Cardiac septum (tissue), 1 donor: ENCODE measurements at regions not wholly inside any gene's neighbourhood (a gene's known extent, or its start where the extent isn't known, plus 50 kb on each side); places are given as distances from the start of the nearest gene placed in this dataset.

Experiments
- DNase-seq: peaks from one replicate; pipeline ENCODE4 v3.0.0-alpha.2; 2020; ENCODE audit warnings: low spot score
- intact Hi-C: fragments of 100-400 bp; cut with DNase I; formaldehyde crosslinking; loops from one replicate; pipeline ENCODE4 v1.14.0; 2022
- donor health status: DM: no; HTN: no; CAD: no.

DNA sequence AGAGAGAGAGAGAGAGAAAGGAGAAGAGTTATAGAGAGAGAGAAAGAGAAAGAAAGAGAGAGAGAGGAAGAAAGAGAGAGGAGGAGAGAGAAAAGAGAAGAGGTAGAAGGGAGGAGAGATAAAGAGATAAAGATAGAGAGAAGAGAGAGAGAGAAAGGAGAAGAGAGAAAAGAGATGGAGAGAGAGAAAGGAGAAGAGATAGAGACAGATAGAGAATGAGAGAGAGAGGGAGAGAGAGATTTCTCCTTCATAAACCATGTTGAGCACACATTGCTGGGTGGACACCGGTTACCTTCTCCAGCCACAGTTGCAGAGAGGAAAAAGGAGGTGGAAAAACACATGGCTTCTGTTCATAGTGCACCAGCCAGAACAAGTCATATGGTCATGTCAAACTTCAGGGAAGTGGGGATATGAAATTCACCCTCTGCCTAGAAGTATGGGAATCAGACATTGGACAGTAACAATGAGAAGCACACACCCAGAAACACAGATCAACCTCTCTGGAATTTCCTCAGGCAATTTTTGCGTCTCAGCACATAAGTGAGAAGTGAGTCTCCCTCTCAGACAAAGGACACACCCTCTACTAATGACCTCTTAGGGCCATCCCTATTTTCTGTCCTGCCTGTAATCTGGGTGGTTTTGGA, 172.5 kb upstream of the SVIL start:
- intact Hi-C loops, result no loop called here
- DNase-seq, result no peak

DNA sequence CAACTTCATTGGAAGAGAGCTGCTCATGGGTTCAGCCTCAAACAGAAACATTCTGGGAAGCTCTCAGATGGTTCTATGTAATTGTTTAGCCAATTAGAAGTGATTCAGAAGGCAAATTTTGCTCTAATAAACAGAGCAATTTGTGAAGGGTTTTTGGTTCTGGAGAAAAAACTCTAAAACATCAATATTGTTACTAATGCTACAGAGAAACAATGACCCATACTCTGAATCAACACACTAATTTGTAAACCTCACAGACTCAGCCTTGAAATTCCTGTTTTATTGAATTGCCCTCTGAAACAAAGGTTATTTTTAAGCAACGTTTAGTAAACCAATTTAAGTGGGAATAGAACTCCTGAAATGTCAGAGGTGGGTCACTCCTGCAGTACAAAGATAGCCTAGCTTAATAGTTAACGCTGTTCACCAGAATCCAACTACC, 171.6 kb upstream of the SVIL start:
- intact Hi-C loops, result no loop called here
- no peak for DNase-seq

DNA sequence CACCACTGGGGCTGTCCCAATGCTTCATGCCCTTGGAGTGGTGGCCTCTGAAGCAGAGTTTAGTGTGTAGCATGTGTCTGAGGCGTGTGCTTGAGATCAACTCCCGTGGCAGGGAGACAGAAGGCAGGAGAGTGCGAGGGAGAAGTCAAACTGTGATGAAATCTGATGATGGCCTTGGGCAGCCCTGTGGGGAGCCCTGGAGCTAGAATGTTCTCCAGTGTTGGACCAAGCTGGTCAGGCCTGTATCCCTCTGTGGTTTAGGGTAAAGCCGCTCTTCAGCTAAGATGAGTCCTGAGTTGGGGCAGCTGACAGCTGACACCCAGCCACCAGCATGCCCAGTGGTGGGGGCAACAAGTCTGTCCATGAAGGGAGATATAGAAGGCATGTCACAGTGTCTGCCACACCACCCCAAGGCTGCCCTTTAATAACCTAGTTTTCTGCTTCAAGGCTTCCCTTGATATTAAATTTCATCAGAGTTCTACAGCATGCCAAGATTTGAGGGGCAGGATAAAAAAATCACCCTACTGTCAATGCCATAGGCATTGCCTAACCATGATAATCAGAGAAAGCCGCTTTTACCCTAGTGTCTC, 170.5 kb upstream of the SVIL start:
- intact Hi-C loops, result no loop called here
- DNase-seq, result no peak

DNA sequence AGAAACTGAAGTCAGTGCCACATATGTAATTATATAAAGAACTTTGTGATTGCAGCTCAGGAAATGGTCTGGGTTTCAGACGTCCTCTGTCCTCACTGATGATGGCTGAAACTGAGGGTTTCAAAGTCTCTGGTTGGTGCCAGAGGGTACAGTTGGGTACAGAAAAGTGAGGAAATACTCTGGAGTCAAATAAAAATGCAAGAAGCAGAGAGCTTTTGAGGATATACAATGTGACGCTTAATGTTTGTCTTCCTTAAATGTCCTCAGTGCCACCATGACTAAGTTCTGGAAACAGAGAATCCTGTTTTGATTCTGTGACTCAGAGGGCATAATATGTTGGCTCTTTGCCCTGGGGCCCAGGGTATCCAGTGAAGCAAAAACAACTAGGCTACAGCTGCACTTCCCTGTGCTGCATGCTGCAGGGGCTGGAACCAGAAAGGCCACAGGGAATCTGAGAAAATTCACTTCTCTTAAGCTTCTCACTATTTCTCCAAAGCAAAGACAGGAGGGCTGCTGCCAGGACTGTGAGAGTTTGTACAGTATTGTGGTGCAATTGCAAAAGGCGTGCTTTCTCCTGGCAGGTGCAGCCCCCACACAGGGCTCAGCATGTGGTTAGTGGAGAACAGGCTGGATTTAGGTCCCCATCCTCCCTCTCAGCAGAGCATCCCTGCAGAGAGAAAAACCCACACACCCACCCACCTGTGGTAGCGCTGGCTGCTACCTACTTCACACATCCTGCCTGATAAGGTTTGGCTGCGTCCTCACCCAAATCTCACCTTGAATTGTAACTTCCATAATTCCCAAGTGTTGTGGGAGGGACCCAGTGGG, 169.5 kb upstream of the SVIL start:
- no peak for DNase-seq

DNA sequence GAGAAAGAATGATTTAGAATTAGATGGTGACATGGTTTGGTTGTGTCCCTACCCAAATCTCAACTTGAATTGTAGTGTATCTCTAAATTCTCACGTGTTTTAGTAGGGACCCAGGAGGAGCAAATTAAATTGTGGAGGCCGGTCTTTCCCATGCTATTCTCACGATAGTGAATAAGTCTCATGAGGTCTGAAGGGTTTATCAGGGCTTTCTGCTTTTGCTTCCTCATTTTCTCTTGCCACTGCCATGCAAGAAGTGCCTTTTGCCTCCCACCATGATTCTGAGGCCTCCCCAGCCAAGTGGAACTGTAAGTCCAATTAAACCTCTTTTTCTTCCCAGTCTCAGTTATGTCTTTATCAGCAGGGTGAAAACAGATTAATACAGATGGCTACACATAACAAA, 167.4 kb upstream of the SVIL start:
- DNase-seq, result no peak
- intact Hi-C loops, result no loop called here

More for the DNA sequence above, 169.5 kb upstream of the SVIL start:
- intact Hi-C loops, result no loop called here

DNA sequence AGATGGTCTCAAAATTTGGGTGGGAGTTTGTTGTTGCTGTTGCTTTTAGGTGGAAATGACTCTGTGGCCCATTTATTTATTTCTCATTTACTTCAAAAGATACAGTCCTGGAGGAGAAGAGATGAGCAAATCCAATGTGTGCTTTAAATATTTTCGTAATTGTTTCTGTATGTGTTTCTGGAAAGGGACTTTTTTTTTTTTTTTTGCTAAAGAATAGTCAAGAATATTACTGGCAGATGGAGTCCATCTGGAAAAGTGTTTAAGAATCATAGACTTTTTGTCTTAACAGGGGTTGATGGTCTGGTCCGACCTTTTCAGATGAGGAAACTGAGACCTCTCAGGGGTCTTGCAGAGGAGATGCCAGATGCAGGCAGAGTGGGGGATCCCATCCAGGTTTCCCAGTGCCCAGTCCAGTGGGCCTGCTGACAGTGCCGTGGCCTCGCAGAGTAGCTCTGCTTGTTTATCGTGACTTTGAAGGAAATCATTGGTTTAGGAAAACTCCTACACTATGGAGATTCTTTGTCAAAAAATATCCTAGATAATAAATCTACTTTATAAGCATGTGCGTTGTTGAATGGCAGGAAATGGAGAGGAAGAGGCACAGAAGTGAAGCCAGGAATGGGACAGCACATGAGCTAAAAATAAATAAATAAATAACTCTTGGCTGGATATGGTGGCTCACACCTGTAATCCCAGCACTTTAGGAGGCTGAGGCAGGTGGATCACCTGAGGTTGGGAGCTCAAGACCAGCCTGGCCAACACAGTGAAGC, 164.3 kb upstream of the SVIL start:
- DNase-seq, result no peak
- intact Hi-C loops, result no loop called here

DNA sequence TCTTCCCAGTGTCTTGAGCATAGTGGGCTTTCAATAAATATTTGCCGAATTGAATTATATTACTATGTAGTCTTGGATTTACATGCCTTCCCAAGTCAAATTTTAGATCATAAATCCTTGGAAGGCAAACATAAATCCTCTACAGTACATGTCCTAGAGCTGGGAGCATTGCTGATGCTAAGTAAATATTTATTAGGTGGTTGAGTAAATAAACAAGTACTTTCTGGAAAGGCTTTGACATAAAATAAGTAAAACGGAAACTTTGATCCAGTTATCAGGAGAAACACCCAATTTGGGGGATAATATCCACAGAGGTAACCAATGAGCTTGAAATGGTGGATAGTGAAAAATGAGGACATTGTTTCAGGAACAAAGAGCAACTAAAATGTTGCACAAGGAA, 162.8 kb upstream of the SVIL start:
- no peak for DNase-seq
- intact Hi-C loops, result no loop called here

DNA sequence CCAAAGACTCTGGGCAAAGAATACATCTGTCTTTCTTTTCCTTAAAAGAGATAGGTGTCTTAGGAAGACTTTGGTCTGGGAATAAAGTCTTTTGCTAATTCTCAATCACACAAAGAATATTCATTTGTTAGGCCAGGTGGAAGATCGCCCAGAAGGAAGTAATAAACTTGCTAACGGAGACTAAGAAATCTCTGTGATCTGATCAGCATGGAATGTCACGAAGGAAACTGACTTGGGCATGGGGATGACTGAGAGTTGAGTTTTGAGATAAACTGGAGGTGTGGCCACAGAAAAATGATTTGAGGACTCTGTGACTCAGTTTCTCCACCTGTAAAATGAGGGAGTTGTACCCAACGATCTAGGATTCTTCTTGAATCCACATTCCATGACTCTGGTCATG, 161.1 kb upstream of the SVIL start:
- intact Hi-C loops, result no loop called here
- DNase-seq, result no peak

DNA sequence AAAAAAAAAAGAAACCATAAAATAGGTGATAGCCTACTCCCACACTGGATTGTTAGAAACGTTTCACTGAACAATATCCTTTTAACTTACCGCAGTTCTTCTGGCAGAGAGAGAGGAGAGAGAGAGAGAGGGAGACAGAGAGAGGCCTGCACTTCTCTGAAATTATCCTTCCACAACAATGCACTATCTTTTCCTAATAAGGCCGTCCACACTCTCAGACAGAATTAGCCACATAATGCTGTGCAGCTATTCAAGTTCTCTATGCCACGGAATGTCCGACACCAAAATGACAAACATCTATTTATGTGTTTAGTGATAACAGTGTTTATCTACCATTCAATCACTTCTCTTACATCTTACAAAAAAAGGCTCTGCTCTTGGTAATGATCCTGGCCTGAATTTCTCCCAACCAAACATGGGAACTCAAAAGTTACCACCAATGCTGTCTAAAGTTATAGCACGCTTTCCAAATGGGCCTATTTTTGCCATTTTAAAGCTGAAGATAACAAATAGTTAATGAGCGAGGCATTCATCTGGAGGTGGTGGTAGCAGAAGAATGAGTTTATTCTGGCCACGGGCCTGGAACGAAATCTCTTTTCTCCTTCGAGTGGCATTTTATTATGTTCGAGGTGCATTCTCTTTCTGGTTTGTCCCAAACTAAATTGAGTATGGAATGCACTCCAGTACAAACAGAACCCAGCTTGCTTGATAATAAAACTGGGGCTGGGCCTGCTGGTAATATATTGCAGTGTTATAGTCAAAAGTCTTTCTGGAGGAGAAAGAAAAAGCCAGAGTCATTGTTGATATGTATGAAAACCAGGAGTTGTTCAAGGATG, 160.2 kb upstream of the SVIL start:
- intact Hi-C loops, result no loop called here
- no peak for DNase-seq

DNA sequence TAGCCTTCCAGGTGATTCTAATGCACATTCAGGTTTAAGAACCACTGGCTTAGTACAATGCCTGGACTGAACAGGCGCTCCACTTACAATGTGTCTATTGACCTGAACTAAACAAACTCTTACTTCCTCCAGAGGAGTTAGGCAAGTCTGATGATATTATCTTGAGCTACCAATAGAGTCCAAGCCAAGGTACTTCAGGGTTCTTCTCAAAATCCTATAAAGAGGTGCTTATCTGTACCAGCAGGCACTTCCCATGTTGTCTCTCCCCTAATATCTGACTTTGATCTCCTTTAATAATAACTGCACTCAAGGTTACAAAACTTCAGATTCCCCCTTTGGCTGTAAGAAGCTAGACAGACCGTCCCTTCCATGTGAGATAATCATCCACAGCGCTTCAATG, 157.0 kb upstream of the SVIL start:
- intact Hi-C loops, result no loop called here
- no peak for DNase-seq

DNA sequence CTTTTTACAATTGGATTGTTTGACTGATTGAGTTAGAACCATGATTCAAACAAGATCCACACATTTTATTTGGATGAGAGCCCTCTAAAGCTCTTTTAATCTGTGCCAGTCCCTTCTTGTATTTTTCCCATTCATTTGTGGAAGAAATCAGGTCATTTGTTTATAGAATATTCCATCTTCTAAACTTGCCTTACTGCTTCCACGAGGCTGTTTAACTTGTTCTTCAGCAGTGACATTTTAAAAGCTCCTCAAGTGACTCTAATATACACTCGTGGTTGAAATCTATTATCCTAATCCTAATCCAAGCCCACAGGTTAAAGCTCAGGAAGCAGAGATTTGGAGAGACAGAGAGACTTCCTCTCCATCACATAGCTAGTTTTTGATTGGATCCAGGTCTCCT, 155.4 kb upstream of the SVIL start:
- no peak for DNase-seq
- intact Hi-C loops, result no loop called here

DNA sequence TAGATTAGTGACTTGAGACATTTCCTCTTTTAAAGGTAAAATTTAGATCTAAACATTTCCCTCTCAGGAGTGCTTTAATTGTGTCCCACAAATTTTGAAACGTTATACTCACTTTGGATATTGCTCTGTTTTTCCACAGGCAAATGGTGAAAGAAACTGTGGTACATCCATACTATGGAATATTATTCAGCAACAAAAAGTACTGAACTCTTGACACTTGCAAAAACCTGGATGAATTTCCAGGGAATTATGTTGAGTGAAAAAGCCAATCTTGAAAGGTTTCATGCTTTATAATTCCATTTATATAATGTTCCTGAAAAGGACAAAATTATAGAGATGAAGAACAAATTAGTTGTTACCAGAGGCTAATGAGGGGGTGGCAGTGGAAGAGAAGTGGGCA, 153.3 kb upstream of the SVIL start:
- intact Hi-C loops, result no loop called here
- no peak for DNase-seq

DNA sequence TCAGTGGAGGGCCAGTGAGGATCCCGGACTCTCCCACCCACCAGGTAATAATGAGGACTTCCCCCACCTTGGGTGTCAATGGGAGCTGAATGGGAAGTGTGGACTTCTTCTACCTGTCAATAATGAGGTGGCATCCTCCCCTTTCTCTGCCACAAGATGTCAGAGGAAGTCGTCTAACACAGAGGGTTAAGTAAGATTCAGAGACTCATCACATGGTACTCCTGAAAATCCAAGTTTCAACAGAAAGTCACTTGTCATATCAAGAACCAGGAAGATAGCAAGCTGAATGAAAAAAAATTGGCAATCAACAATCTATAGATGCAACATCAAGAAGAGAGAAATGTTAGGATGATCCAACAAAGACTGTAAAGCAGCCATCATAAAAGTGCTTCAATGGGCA, 150.9 kb upstream of the SVIL start:
- intact Hi-C loops, result no loop called here

DNA sequence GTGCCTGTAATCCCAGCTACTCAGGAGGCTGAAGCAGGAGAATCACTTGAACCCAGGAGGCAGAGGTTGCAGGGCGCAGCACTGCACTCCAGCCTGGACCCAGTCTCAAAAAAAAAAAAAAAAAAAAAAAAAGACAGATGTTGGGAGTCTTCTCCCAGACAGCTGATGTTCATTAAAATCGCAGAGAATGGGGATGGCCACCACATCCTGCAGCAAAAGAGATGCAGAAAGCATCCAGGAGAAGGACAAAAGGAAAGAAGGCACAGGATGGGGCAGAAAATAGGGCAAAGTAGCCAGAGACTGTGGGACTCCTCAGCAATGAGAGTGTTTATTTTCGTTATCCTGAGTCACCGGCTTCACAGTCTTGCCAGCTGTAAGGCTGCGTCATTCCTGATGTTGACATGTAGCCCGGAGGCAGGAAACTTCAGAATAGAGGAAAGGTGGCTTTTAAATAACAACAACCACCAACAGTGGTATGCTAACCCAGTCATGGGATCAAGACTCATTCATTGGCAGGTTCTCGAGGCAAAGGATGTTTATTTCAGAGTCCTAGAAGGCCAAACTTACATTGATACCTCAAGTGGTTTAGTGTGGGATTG, 149.5 kb upstream of the SVIL start:
- intact Hi-C loops, result loop anchor here (5.0 kb wide), 2 partner anchors 47 to 58 kb away; no protein-coding TSS in a partner anchor
- peak; percentile 77 for DNase-seq

More for the DNA sequence above, 150.9 kb upstream of the SVIL start:
- no peak for DNase-seq

DNA sequence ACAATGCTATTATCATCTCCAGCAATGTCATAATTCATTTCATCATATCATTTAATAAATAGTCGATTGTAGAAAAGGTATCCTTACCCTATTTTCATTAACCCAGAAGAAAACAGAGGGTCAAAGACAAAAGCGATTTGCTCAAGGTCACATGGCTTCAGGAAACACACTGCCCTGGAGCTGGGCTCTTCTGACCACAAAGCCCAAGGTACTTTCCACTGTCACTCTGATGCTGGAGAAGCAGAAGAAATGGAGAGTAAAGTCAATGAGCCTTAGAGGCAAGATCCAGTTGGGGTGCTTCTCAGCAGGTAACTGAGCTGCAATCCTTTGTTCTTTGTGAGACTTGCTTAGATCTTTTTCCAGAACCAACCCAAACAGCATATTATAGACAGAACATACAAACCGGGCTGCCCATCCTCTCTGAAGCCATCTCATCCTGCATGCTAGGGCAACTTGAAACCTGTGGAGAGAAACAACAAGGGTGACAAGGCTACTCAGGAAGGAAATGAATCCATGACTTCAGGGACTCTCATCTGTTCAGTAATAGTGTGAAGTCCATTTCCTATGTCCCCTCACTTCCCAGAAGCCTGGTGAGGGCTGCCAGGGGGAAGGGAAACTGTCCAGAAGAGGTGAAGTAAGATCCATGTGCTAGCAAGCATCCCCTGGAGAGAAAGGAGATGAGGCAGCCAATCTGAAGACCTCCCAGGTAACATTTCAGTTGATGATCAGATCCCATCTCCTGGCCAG, 148.6 kb upstream of the SVIL start:
- intact Hi-C loops, result loop anchor here (5.0 kb wide), 2 partner anchors 46 to 59 kb away; no protein-coding TSS in a partner anchor
- no peak for DNase-seq

DNA sequence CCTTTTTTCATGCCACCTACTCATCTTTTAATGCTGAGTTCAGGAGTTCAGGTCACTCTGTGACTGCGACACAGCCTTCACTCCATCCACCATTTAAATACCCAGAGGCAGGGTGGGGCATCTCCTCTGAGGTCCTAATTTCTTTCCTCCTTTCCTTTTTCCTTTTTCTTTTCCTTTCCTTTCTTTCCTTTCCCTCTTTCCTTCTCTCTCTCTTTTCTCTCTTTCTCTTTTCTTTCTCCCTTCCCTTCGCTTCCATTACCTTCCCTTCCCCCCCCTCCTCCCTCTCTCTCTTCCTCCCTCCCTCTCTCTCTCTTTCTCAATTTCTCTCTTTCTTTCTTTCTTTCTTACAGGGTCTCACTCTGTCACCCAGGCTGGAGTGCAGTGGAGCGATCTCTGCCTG, 145.9 kb upstream of the SVIL start:
- intact Hi-C loops, result loop anchor here (5.0 kb wide), 2 partner anchors 43 to 62 kb away; no protein-coding TSS in a partner anchor

DNA sequence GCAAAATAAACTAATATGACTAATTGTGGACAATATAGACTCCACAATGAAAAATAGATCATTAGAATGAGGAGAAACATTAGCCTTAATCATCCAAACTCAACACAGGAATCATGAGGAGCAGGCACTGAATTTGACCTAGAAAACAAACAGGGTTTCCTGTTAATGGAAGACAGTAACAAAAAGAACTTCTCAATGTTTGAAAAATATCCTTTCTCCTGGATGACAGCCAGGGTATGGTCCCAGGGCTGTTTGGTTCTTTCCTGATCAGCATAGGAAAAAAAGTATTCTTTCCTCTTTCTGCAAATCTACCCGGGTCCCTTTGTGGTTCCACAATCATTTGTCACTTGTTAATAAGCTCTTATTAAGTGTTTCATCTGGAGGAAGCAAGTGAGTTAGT, 145.3 kb upstream of the SVIL start:
- DNase-seq, result no peak
- intact Hi-C loops, result loop anchor here (5.0 kb wide), 2 partner anchors 43 to 62 kb away; no protein-coding TSS in a partner anchor

More for the DNA sequence above, 145.9 kb upstream of the SVIL start:
- DNase-seq, result no peak

DNA sequence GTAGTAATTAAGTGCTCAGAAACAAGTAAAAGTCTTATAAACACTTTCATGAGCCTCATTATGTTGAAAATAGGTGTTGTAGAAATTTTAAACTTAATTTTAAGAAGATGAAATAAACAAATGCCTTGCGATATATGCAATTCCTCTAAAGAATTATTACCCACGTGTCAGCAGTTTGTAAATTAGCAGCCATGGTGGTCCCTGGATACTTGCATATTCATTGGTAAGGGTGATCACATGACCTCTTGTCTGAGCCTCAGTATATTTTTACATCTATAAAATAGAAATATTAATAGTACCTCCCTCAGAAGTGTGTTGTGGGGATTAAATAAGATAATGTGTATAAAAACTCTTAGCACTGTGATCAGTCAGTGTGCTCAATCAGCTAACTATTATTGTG, 141.5 kb upstream of the SVIL start:
- intact Hi-C loops, result no loop called here

More for the DNA sequence above, 141.5 kb upstream of the SVIL start:
- no peak for DNase-seq
